Transverse colon (tissue), 4 donors: ENCODE measurements at regions not wholly inside any gene's neighbourhood (a gene's known extent, or its start where the extent isn't known, plus 50 kb on each side); places are given as distances from the start of the nearest gene placed in this dataset.

Experiments used
- DNase-seq: peaks from one replicate; pipeline ENCODE4 v3.0.0-alpha.2; 2019
- H3K27ac ChIP-seq, 4 donors: fragments of 200-600 bp; sonication (generic); 2 replicates each; pipeline ENCODE4 v1.5.1; 2016 to 2018; ENCODE audit warnings: inconsistent platforms in 4 of 4
- H3K27me3 ChIP-seq: fragments of 200-600 bp; sonication (generic); 2 replicates; pipeline ENCODE4 v1.5.1; 2017; ENCODE audit warnings: inconsistent platforms
- H3K36me3 ChIP-seq, 4 donors: fragments of 200-600 bp; sonication (generic); 2 replicates each; pipeline ENCODE4 v1.5.1; 2017 to 2019; ENCODE audit warnings: inconsistent platforms in 4 of 4
- H3K4me1 ChIP-seq, 4 donors: fragments of 200-600 bp; sonication (generic); 2 replicates each; pipeline ENCODE4 v1.5.1; 2017 to 2020; ENCODE audit warnings: inconsistent platforms in 4 of 4
- H3K4me3 ChIP-seq, 4 donors: fragments of 200-600 bp; sonication (generic); 1 replicate in 1 of 4; 2 replicates in 3 of 4; pipeline versions ENCODE4 v1.5.1 to v1.6.1; 2017 to 2019; ENCODE audit warnings: inconsistent platforms in 4 of 4
- H3K9me3 ChIP-seq, 2 donors: fragments of 200-600 bp; sonication (generic); 2 replicates each; pipeline ENCODE4 v1.5.1; 2017 to 2019; ENCODE audit warnings: inconsistent platforms in 2 of 2
- EP300 ChIP-seq: sonication (generic); formaldehyde crosslinking; IDR thresholded peaks from one replicate; pipeline ENCODE4 v1.6.1; 2017; ENCODE audit warnings: antibody characterized with exemption, low read depth
- POLR2A ChIP-seq: fragments of 450-650 bp; IDR thresholded peaks from one replicate; pipeline ENCODE4 v1.6.1; 2016; ENCODE audit warnings: antibody characterized with exemption, mild to moderate bottlenecking, moderate library complexity
- POLR2AphosphoS5 ChIP-seq, 3 donors: sonication (generic); formaldehyde crosslinking; IDR thresholded peaks; one replicate each; pipeline ENCODE4 v1.6.1; 2016; ENCODE audit warnings: antibody characterized with exemption in 3 of 3
- WGBS, 2 donors: methylation state at CpG; one replicate each; pipeline ENCODE4 v1.1.5; 2018; ENCODE audit warnings: low coverage in 1 of 2; 5-methylcytosine and 5-hydroxymethylcytosine counted together
- in situ Hi-C, 4 donors: fragments of 200-750 bp; cut with MboI; loops; one replicate each; pipeline versions ENCODE4 v1.15.0 to v1.15.1; 2017; ENCODE audit warnings: low sequenced_read_pairs in 3 of 4, low pct_ligation_motif_present in 1 of 4, low pct_unique_long_range_greater_than_20kb in 1 of 4
- intact Hi-C: fragments of 100-400 bp; cut with DNase I; formaldehyde crosslinking; loops from one replicate; pipeline ENCODE4 v1.15.1; 2023; ENCODE audit warnings: low total_unique reads
- TF ChIP-seq, protein P1 (sequence below), 5 experiments: fragments of 200-600 bp in 3 of 5; fragments of 450-650 bp in 2 of 5; sonication (generic) in 3 of 5; IDR thresholded peaks; 1 replicate in 2 of 5; 2 replicates in 3 of 5; pipeline ENCODE4 v1.5.1; 2016 to 2017; ENCODE audit warnings: antibody characterized with exemption in 5 of 5, inconsistent platforms in 3 of 5, mild to moderate bottlenecking in 2 of 5, moderate library complexity in 1 of 5

DNA sequence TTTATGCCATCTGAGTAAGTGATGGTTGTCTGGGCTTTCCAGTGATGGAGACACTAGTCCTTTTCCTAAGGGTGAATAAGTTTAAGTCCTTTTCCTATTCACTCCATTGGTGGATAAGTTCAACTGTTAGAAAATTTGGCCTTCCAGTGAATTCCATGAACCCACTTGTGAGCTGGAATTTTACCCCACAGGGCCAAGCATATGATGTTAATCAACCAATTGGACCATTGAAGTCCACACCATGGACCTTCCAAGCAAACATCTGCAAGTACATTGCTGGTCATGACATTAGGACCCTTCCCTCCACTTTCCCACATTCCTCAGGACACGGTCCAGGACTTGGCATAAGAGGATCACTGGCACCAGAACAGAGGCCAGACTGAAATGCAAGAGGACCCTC, 381.4 kb downstream of the RPS24 start:
- Histone ChIP-seq H3K36me3 (no peaks in the 10 kb centered on the region), H3K4me1 (no peaks in the 10 kb centered on the region), H3K27me3 (no peaks in the 10 kb centered on the region), H3K4me3 (no peak overlapping the region), H3K9me3 (no peaks in the 10 kb centered on the region), H3K27ac (no peak overlapping the region)
- TF ChIP-seq EP300, result no peak
- TF ChIP-seq POLR2AphosphoS5 (IDR thresholded peaks at IDR 0.05), result no peak
- TF ChIP-seq, protein P1, sequence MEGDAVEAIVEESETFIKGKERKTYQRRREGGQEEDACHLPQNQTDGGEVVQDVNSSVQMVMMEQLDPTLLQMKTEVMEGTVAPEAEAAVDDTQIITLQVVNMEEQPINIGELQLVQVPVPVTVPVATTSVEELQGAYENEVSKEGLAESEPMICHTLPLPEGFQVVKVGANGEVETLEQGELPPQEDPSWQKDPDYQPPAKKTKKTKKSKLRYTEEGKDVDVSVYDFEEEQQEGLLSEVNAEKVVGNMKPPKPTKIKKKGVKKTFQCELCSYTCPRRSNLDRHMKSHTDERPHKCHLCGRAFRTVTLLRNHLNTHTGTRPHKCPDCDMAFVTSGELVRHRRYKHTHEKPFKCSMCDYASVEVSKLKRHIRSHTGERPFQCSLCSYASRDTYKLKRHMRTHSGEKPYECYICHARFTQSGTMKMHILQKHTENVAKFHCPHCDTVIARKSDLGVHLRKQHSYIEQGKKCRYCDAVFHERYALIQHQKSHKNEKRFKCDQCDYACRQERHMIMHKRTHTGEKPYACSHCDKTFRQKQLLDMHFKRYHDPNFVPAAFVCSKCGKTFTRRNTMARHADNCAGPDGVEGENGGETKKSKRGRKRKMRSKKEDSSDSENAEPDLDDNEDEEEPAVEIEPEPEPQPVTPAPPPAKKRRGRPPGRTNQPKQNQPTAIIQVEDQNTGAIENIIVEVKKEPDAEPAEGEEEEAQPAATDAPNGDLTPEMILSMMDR (IDR thresholded peaks at IDR 0.05), result no peak
- no peak for TF ChIP-seq POLR2A
- no peak for DNase-seq
- in situ Hi-C loops, result no loop called here
- intact Hi-C loops, result no loop called here
- WGBS, 2 donors, result 71% methylated on average over 1 of the region's 1 CpG; no CpG with 5 or more reads in 1 of the 2 donors

DNA sequence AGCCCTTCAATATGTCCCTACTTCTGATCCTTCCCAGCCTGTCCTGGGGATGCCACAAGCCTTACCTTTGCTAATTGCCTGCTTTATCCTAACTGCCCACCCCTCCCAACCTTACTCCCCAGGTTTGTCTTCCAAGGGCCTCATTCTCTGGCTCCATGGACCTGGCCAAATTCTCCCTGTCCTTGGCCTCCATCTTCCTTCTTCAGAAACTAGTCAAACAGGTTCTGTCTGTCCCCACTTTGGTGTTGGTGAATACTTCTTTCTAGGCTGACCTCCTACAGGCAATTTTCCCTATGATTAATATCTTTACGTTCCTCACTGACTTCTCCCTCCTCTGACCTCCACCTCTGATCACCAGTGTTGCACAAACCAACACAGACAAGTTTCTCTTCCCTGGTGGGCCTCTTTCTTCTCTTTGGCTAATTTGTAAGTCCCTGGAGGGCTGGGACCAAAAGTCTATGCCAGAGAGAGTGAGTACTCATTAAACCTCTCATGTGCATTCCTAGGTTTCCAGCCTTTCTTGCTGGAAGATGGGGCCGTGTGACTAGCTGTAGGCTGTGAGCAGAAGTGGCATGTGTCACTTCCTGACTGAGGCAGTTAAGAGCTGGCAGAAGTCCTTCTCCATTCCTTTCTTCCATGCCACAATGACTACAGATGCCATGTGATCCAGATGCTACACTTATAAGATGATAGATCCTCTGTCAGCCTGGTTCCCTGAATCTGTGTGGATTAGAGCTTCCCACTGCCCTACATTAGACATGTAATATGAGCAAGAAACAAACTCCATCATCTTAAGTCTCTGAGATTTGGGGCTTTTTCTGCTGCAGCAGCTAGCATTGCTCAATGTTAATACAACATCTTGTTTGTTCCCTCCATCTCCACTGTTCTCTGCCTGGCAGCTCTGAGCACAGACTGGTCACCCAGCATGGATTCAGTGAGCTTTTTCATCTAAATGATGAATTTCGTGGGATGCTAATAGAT, 382.7 kb downstream of the RPS24 start:
- H3K9me3 ChIP-seq, result no peaks in the 10 kb centered on the region
- no peak overlapping the region for H3K4me3 ChIP-seq
- H3K36me3 ChIP-seq, result no peaks in the 10 kb centered on the region
- in situ Hi-C loops (no loop called here), intact Hi-C loops (no loop called here)
- H3K27ac ChIP-seq, result no peak overlapping the region
- DNase-seq, result no peak
- WGBS, 2 donors, result 55 to 71% methylated on average over 2 to 3 of the region's 3 CpGs
- no peaks in the 10 kb centered on the region for H3K4me1 ChIP-seq
- no peak for TF ChIP-seq POLR2AphosphoS5 (IDR thresholded peaks at IDR 0.05)
- TF ChIP-seq, protein P1 (IDR thresholded peaks at IDR 0.05), result no peak
- TF ChIP-seq POLR2A, result no peak
- no peak for TF ChIP-seq EP300
- no peaks in the 10 kb centered on the region for H3K27me3 ChIP-seq

DNA sequence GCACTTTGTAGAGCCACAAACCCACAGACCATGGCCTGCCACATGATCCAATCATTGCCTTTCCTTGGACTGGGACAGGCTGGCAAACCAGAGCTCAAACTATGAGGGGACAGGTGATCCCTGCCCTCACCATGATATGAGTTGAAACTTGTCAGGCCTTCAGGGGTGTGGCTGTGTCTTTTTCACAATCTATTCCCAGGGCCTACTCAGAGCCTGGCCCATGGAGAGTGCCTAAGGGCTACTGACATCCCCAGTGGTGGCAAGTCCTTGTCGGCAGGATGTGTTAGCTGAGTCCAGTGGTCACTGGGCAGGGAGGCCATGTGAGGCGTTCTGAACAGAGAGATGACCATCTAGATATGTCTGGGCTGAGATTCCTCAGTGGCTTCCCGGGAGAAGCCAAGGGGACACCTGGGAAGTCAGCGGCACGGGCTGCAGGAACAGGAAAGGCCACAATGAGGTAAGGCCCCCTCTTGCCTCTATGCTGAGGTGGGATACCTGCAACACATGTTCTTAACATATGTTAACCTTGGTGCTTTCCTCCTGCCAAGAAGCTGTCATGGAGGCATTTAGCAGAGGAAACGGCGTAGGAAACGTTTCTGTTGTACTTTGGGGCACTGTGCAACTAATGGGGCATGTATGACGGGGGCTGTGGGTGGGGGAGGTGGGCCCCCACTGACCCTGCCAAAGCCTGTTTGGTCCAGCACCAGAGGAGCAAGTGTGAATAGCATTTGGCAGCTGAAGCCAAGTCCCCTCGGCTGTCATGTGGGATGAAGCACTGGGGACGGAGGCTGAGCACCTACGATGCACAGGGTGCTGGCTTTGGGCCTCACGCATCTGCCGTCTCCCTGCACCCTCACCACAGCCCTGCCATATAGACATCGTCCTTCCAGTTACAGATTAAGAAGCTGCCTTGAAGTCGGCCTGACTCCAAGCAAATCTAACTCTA, 384.0 kb downstream of the RPS24 start:
- H3K27me3 ChIP-seq, result no peaks in the 10 kb centered on the region
- H3K27ac ChIP-seq, result no peak overlapping the region
- in situ Hi-C loops, result no loop called here
- H3K4me1 ChIP-seq, result no peaks in the 10 kb centered on the region
- H3K4me3 ChIP-seq, result no peak overlapping the region
- 90 to 100% methylated on average over 6 to 16 of the region's 16 CpGs for WGBS, 2 donors
- intact Hi-C loops, result no loop called here
- TF ChIP-seq, protein P1 (IDR thresholded peaks at IDR 0.05), result no peak
- TF ChIP-seq POLR2AphosphoS5 (IDR thresholded peaks at IDR 0.05) (no peak), EP300 (no peak), POLR2A (no peak)
- DNase-seq, result no peak
- no peaks in the 10 kb centered on the region for H3K9me3 ChIP-seq
- no peaks in the 10 kb centered on the region for H3K36me3 ChIP-seq
